AG09319 (cell line): ENCODE measurements at regions not wholly inside any gene's neighbourhood (a gene's known extent, or its start where the extent isn't known, plus 50 kb on each side); places are given as distances from the start of the nearest gene placed in this dataset.
A peak's percentile ranks its signal among the peaks of the same experiment; 100 is the strongest.

Experiments used
- DNase-seq: peaks from one replicate; pipeline ENCODE4 v3.0.0-alpha.2; 2010; ENCODE audit warnings: low read depth; ENCODE audit errors: extremely low read depth
- CTCF ChIP-seq: IDR thresholded peaks from 2 replicates; pipeline ENCODE4 v1.5.1; 2011; ENCODE audit warnings: low read depth, mild to moderate bottlenecking, inconsistent platforms, low read length, moderate library complexity

- no peak for DNase-seq
Measured at GRCh38 chr13:26929971-26930730, 169.6 kb upstream of the GPR12 start.

GRCh38 chr13:26927511-26927910, 166.9 kb upstream of the GPR12 start:
- TF ChIP-seq CTCF = no peak
- no peak for DNase-seq

More at GRCh38 chr13:26929971-26930730, 169.6 kb upstream of the GPR12 start:
- TF ChIP-seq CTCF = peak; percentile 96

- DNase-seq = no peak
- TF ChIP-seq CTCF = no peak
Measured at GRCh38 chr13:26926371-26926770, 165.8 kb upstream of the GPR12 start.

GRCh38 chr13:26923824-26924605, 163.4 kb upstream of the GPR12 start:
- DNase-seq = no peak
- TF ChIP-seq CTCF = no peak

GRCh38 chr13:26921918-26922317, 161.3 kb upstream of the GPR12 start:
- no peak for TF ChIP-seq CTCF
- no peak for DNase-seq

GRCh38 chr13:26920614-26921355, 160.2 kb upstream of the GPR12 start:
- no peak for TF ChIP-seq CTCF
- DNase-seq = no peak
